ENCODE measurements at regions not wholly inside any gene's neighbourhood (a gene's known extent, or its start where the extent isn't known, plus 50 kb on each side); places are given as distances from the start of the nearest gene placed in this dataset.
"Not testable (repeated sequence)": the region's sequence is repeated elsewhere in the genome, so short reads cannot be mapped to it uniquely, and the experiment has no call there.

- no peak overlapping the region for H3K4me3 ChIP-seq
- DNase-seq (no peak), ATAC-seq (no peak)
- no peaks in the 10 kb centered on the region for H3K9me3 ChIP-seq
- H3K36me3 ChIP-seq (ENCODE audit: low read depth), result no peaks in the 10 kb centered on the region
- no peaks in the 10 kb centered on the region for H3K4me1 ChIP-seq (ENCODE audit: low read depth)
- intact Hi-C loops (cut with DNase I, micrococcal nuclease), result no loop called here
- no peak for TF ChIP-seq CTCF (IDR thresholded peaks at IDR 0.05)
Measured at GRCh38 chr9:111276431-111277128, 53.4 kb downstream of the OR2K2 start.

- H3K4me3 ChIP-seq, result no peak overlapping the region
- intact Hi-C loops (cut with DNase I, micrococcal nuclease), result no loop called here
- TF ChIP-seq CTCF (IDR thresholded peaks at IDR 0.05), result no peak
Measured at GRCh38 chr9:111274737-111275136, 55.3 kb downstream of the OR2K2 start.

GRCh38 chr9:111272581-111272980, 57.4 kb downstream of the OR2K2 start:
- TF ChIP-seq CTCF (IDR thresholded peaks at IDR 0.05), result no peak

More at GRCh38 chr9:111274737-111275136, 55.3 kb downstream of the OR2K2 start:
- Histone ChIP-seq H3K4me1 (ENCODE audit: low read depth) (no peaks in the 10 kb centered on the region), H3K36me3 (ENCODE audit: low read depth) (no peaks in the 10 kb centered on the region), H3K9me3 (no peaks in the 10 kb centered on the region)
- no peak for DNase-seq
- no peak for ATAC-seq

GRCh38 chr9:111271481-111272080, 58.4 kb downstream of the OR2K2 start:
- no peak for ATAC-seq
- no peak for TF ChIP-seq CTCF (IDR thresholded peaks at IDR 0.05)
- Histone ChIP-seq H3K4me1 (ENCODE audit: low read depth) (no peaks in the 10 kb centered on the region), H3K4me3 (no peak overlapping the region), H3K9me3 (no peaks in the 10 kb centered on the region), H3K36me3 (ENCODE audit: low read depth) (no peaks in the 10 kb centered on the region)
- no peak for DNase-seq
- intact Hi-C loops (cut with DNase I, micrococcal nuclease), result no loop called here

More at GRCh38 chr9:111272581-111272980, 57.4 kb downstream of the OR2K2 start:
- H3K4me3 ChIP-seq, result no peak overlapping the region
- no peaks in the 10 kb centered on the region for H3K9me3 ChIP-seq
- no peak for ATAC-seq
- no peaks in the 10 kb centered on the region for H3K4me1 ChIP-seq (ENCODE audit: low read depth)
- no peaks in the 10 kb centered on the region for H3K36me3 ChIP-seq (ENCODE audit: low read depth)
- no peak for DNase-seq
- intact Hi-C loops (cut with DNase I, micrococcal nuclease), result no loop called here

- intact Hi-C loops (cut with DNase I, micrococcal nuclease), result no loop called here
- H3K4me3 ChIP-seq, result no peak overlapping the region
- H3K4me1 ChIP-seq (ENCODE audit: low read depth), result no peaks in the 10 kb centered on the region
- DNase-seq, result no peak
- peaks cover under 1% of the 10 kb centered on the region for H3K9me3 ChIP-seq
- no peaks in the 10 kb centered on the region for H3K36me3 ChIP-seq (ENCODE audit: low read depth)
- TF ChIP-seq CTCF (IDR thresholded peaks at IDR 0.05), result no peak
- ATAC-seq, result no peak
Measured at GRCh38 chr9:111271047-111271446, 59.0 kb downstream of the OR2K2 start.

GRCh38 chr9:111266024-111266423, 64.0 kb downstream of the OR2K2 start:
- ATAC-seq; H3K4me3 ChIP-seq; DNase-seq; H3K4me1 ChIP-seq (ENCODE audit: low read depth); intact Hi-C loops (cut with DNase I, micrococcal nuclease); H3K9me3 ChIP-seq; H3K36me3 ChIP-seq (ENCODE audit: low read depth): not testable (repeated sequence)

Measured in mucosa of descending colon (tissue), 3 donors.